CD4-positive, alpha-beta T cell treated with Interleukin-2 at 100 ng/mL for 4 hours (primary cell): ENCODE measurements at regions not wholly inside any gene's neighbourhood (a gene's known extent, or its start where the extent isn't known, plus 50 kb on each side); places are given as distances from the start of the nearest gene placed in this dataset.

Experiments
- DNase-seq: peaks from one replicate; pipeline ENCODE4 v3.0.0-alpha.2; 2020; ENCODE audit warnings: low spot score

GRCh38 chr4:13047591-13047990 lies 436.5 kb downstream of the RAB28 start:
- no peak for DNase-seq

GRCh38 chr4:13036841-13037240 lies 447.3 kb downstream of the RAB28 start:
- no peak for DNase-seq

GRCh38 chr4:13032936-13033335 lies 451.2 kb downstream of the RAB28 start:
- no peak for DNase-seq

GRCh38 chr4:13024147-13025105 lies 459.7 kb downstream of the RAB28 start:
- DNase-seq, result no peak

- no peak for DNase-seq
These were observed 476.2 kb downstream of the RAB28 start for GRCh38 chr4:13007802-13008470.

- DNase-seq, result no peak
These were observed 490.2 kb downstream of the RAB28 start for GRCh38 chr4:12993923-12994322.

GRCh38 chr4:12987284-12987683 lies 496.9 kb downstream of the RAB28 start:
- no peak for DNase-seq

- no peak for DNase-seq
These were observed 504.3 kb downstream of the RAB28 start for GRCh38 chr4:12979797-12980196.

GRCh38 chr4:12978310-12978709 lies 505.8 kb downstream of the RAB28 start:
- DNase-seq, result no peak

- DNase-seq, result no peak
These were observed 508.6 kb downstream of the RAB28 start for GRCh38 chr4:12975511-12975910.

- no peak for DNase-seq
These were observed 510.6 kb downstream of the RAB28 start for GRCh38 chr4:12973522-12973921.

- DNase-seq, result no peak
These were observed 515.8 kb downstream of the RAB28 start for GRCh38 chr4:12968345-12968744.

- DNase-seq, result no peak
These were observed 517.4 kb downstream of the RAB28 start for GRCh38 chr4:12966726-12967125.

- no peak for DNase-seq
These were observed 518.8 kb downstream of the RAB28 start for GRCh38 chr4:12965334-12965733.

GRCh38 chr4:12963912-12964311 lies 520.2 kb downstream of the RAB28 start:
- DNase-seq, result no peak

- no peak for DNase-seq
These were observed 520.8 kb downstream of the RAB28 start for GRCh38 chr4:12963291-12963690.

GRCh38 chr4:12961713-12962112 lies 522.4 kb downstream of the RAB28 start:
- DNase-seq, result no peak

GRCh38 chr4:12958436-12958835 lies 525.7 kb downstream of the RAB28 start:
- no peak for DNase-seq

GRCh38 chr4:12957108-12957507 lies 527.0 kb downstream of the RAB28 start:
- no peak for DNase-seq

- no peak for DNase-seq
These were observed 528.1 kb downstream of the RAB28 start for GRCh38 chr4:12956026-12956425.

GRCh38 chr4:12949719-12950490 lies 534.2 kb downstream of the RAB28 start:
- no peak for DNase-seq

GRCh38 chr4:12943069-12943468 lies 541.1 kb downstream of the RAB28 start:
- no peak for DNase-seq
